ENCODE measurements at regions not wholly inside any gene's neighbourhood (a gene's known extent, or its start where the extent isn't known, plus 50 kb on each side); places are given as distances from the start of the nearest gene placed in this dataset.
"Not testable (repeated sequence)": the region's sequence is repeated elsewhere in the genome, so short reads cannot be mapped to it uniquely, and the experiment has no call there.

- no peaks in the 10 kb centered on the region for H3K9me3 Mint-ChIP-seq
- H3K36me3 Mint-ChIP-seq (ENCODE audit: low read depth) = no peaks in the 10 kb centered on the region
- H3K27me3 Mint-ChIP-seq = no peaks in the 10 kb centered on the region
- DNase-seq = no peak
- H3K4me1 Mint-ChIP-seq (ENCODE audit: low read depth) = no peaks in the 10 kb centered on the region
- no peak overlapping the region for H3K27ac Mint-ChIP-seq
- H3K4me3 Mint-ChIP-seq = no peak overlapping the region
Observed at GRCh38 chr6:8829796-8830195, 394.5 kb upstream of the SLC35B3 start.

- Mint-ChIP-seq H3K4me3 (no peak overlapping the region), H3K9me3 (no peaks in the 10 kb centered on the region), H3K4me1 (ENCODE audit: low read depth) (no peaks in the 10 kb centered on the region), H3K36me3 (ENCODE audit: low read depth) (no peaks in the 10 kb centered on the region), H3K27me3 (no peaks in the 10 kb centered on the region), H3K27ac (no peak overlapping the region)
- DNase-seq = no peak
Observed at GRCh38 chr6:8829296-8829695, 394.0 kb upstream of the SLC35B3 start.

GRCh38 chr6:8828376-8828775 is 393.0 kb upstream of the SLC35B3 start:
- H3K27me3 Mint-ChIP-seq = no peaks in the 10 kb centered on the region
- H3K4me1 Mint-ChIP-seq (ENCODE audit: low read depth) = no peaks in the 10 kb centered on the region
- no peaks in the 10 kb centered on the region for H3K36me3 Mint-ChIP-seq (ENCODE audit: low read depth)
- no peaks in the 10 kb centered on the region for H3K9me3 Mint-ChIP-seq
- no peak overlapping the region for H3K27ac Mint-ChIP-seq
- no peak for DNase-seq
- H3K4me3 Mint-ChIP-seq = no peak overlapping the region

- Mint-ChIP-seq H3K36me3 (ENCODE audit: low read depth) (no peaks in the 10 kb centered on the region), H3K4me3 (no peak overlapping the region), H3K27me3 (no peaks in the 10 kb centered on the region), H3K9me3 (no peaks in the 10 kb centered on the region), H3K27ac (no peak overlapping the region), H3K4me1 (ENCODE audit: low read depth) (no peaks in the 10 kb centered on the region)
- DNase-seq = no peak
Observed at GRCh38 chr6:8825726-8826125, 390.4 kb upstream of the SLC35B3 start.

GRCh38 chr6:8821981-8822381 is 386.6 kb upstream of the SLC35B3 start:
- H3K27me3 Mint-ChIP-seq = no peaks in the 10 kb centered on the region
- no peaks in the 10 kb centered on the region for H3K9me3 Mint-ChIP-seq
- no peak for DNase-seq
- no peak overlapping the region for H3K27ac Mint-ChIP-seq
- H3K36me3 Mint-ChIP-seq (ENCODE audit: low read depth) = no peaks in the 10 kb centered on the region
- H3K4me1 Mint-ChIP-seq (ENCODE audit: low read depth) = no peaks in the 10 kb centered on the region
- H3K4me3 Mint-ChIP-seq = no peak overlapping the region

GRCh38 chr6:8820313-8820712 is 385.0 kb upstream of the SLC35B3 start:
- H3K9me3 Mint-ChIP-seq = no peaks in the 10 kb centered on the region
- no peak for DNase-seq
- no peak overlapping the region for H3K27ac Mint-ChIP-seq
- H3K27me3 Mint-ChIP-seq = no peaks in the 10 kb centered on the region
- no peak overlapping the region for H3K4me3 Mint-ChIP-seq
- no peaks in the 10 kb centered on the region for H3K4me1 Mint-ChIP-seq (ENCODE audit: low read depth)
- no peaks in the 10 kb centered on the region for H3K36me3 Mint-ChIP-seq (ENCODE audit: low read depth)

- no peak for DNase-seq
- Mint-ChIP-seq H3K27ac (no peak overlapping the region), H3K4me3 (no peak overlapping the region), H3K9me3 (no peaks in the 10 kb centered on the region), H3K36me3 (ENCODE audit: low read depth) (no peaks in the 10 kb centered on the region), H3K27me3 (no peaks in the 10 kb centered on the region), H3K4me1 (ENCODE audit: low read depth) (no peaks in the 10 kb centered on the region)
Observed at GRCh38 chr6:8819446-8819845, 384.1 kb upstream of the SLC35B3 start.

- DNase-seq = no peak
- H3K4me3 Mint-ChIP-seq = no peak overlapping the region
- H3K27me3 Mint-ChIP-seq = no peaks in the 10 kb centered on the region
- no peaks in the 10 kb centered on the region for H3K9me3 Mint-ChIP-seq
- H3K4me1 Mint-ChIP-seq (ENCODE audit: low read depth) = no peaks in the 10 kb centered on the region
- H3K27ac Mint-ChIP-seq = no peak overlapping the region
- no peaks in the 10 kb centered on the region for H3K36me3 Mint-ChIP-seq (ENCODE audit: low read depth)
Observed at GRCh38 chr6:8814440-8815000, 379.2 kb upstream of the SLC35B3 start.

GRCh38 chr6:8810325-8810724 is 375.0 kb upstream of the SLC35B3 start:
- Mint-ChIP-seq H3K27me3 (no peaks in the 10 kb centered on the region), H3K27ac (no peak overlapping the region), H3K4me3 (no peak overlapping the region), H3K36me3 (ENCODE audit: low read depth) (no peaks in the 10 kb centered on the region), H3K9me3 (peaks cover 6% of the 10 kb centered on the region), H3K4me1 (ENCODE audit: low read depth) (no peaks in the 10 kb centered on the region)
- no peak for DNase-seq

- H3K9me3 Mint-ChIP-seq = peaks cover 6% of the 10 kb centered on the region
- no peaks in the 10 kb centered on the region for H3K36me3 Mint-ChIP-seq (ENCODE audit: low read depth)
- DNase-seq = no peak
- no peak overlapping the region for H3K4me3 Mint-ChIP-seq
- H3K4me1 Mint-ChIP-seq (ENCODE audit: low read depth) = no peaks in the 10 kb centered on the region
- H3K27me3 Mint-ChIP-seq = no peaks in the 10 kb centered on the region
- H3K27ac Mint-ChIP-seq = no peak overlapping the region
Observed at GRCh38 chr6:8809662-8810061, 374.3 kb upstream of the SLC35B3 start.

- Mint-ChIP-seq H3K9me3 (peaks cover 14% of the 10 kb centered on the region), H3K27ac (no peak overlapping the region), H3K27me3 (no peaks in the 10 kb centered on the region), H3K4me3 (no peak overlapping the region), H3K36me3 (ENCODE audit: low read depth) (no peaks in the 10 kb centered on the region), H3K4me1 (ENCODE audit: low read depth) (no peaks in the 10 kb centered on the region)
- no peak for DNase-seq
Observed at GRCh38 chr6:8803181-8803760, 367.9 kb upstream of the SLC35B3 start.

- peaks cover 14% of the 10 kb centered on the region for H3K9me3 Mint-ChIP-seq
- H3K27ac Mint-ChIP-seq; H3K4me1 Mint-ChIP-seq (ENCODE audit: low read depth); DNase-seq; H3K36me3 Mint-ChIP-seq (ENCODE audit: low read depth); H3K27me3 Mint-ChIP-seq; H3K4me3 Mint-ChIP-seq: not testable (repeated sequence)
Observed at GRCh38 chr6:8802397-8802796, 367.1 kb upstream of the SLC35B3 start.

- Mint-ChIP-seq H3K4me1 (ENCODE audit: low read depth) (no peaks in the 10 kb centered on the region), H3K36me3 (ENCODE audit: low read depth) (no peaks in the 10 kb centered on the region)
Observed at GRCh38 chr6:8794420-8794819, 359.1 kb upstream of the SLC35B3 start.

GRCh38 chr6:8789878-8790277 is 354.5 kb upstream of the SLC35B3 start:
- Mint-ChIP-seq H3K27ac (no peak overlapping the region), H3K9me3 (peaks cover 11% of the 10 kb centered on the region), H3K4me1 (ENCODE audit: low read depth) (no peaks in the 10 kb centered on the region), H3K36me3 (ENCODE audit: low read depth) (no peaks in the 10 kb centered on the region), H3K27me3 (no peaks in the 10 kb centered on the region), H3K4me3 (no peak overlapping the region)
- no peak for DNase-seq

More at GRCh38 chr6:8794420-8794819, 359.1 kb upstream of the SLC35B3 start:
- DNase-seq = no peak
- Mint-ChIP-seq H3K4me3 (no peak overlapping the region), H3K27ac (no peak overlapping the region), H3K27me3 (no peaks in the 10 kb centered on the region), H3K9me3 (peaks cover 6% of the 10 kb centered on the region)

- H3K36me3 Mint-ChIP-seq (ENCODE audit: low read depth) = no peaks in the 10 kb centered on the region
- no peaks in the 10 kb centered on the region for H3K4me1 Mint-ChIP-seq (ENCODE audit: low read depth)
- no peak overlapping the region for H3K4me3 Mint-ChIP-seq
- DNase-seq = no peak
- no peak overlapping the region for H3K27ac Mint-ChIP-seq
- no peaks in the 10 kb centered on the region for H3K27me3 Mint-ChIP-seq
- H3K9me3 Mint-ChIP-seq = peaks cover 11% of the 10 kb centered on the region
Observed at GRCh38 chr6:8785223-8785622, 349.9 kb upstream of the SLC35B3 start.

GRCh38 chr6:8783191-8783590 is 347.8 kb upstream of the SLC35B3 start:
- Mint-ChIP-seq H3K9me3 (peaks cover 4% of the 10 kb centered on the region), H3K27ac (no peak overlapping the region), H3K4me1 (ENCODE audit: low read depth) (no peaks in the 10 kb centered on the region), H3K4me3 (no peak overlapping the region), H3K27me3 (no peaks in the 10 kb centered on the region), H3K36me3 (ENCODE audit: low read depth) (no peaks in the 10 kb centered on the region)
- DNase-seq = no peak

Measured in activated T-cell treated with anti-CD3 and anti-CD28 coated beads, Interleukin-2, amount 50 U/mL, for 24 hours (primary cell).